GM12878 (cell line): ENCODE measurements at regions not wholly inside any gene's neighbourhood (a gene's known extent, or its start where the extent isn't known, plus 50 kb on each side); places are given as distances from the start of the nearest gene placed in this dataset.

Experiments
- ATAC-seq: fragments of 200-7000 bp; cut with Tn5 transposase; 3 replicates; pipeline ENCODE4 v1.9.1; 2020; ENCODE audit warnings: mild to moderate bottlenecking, moderate library complexity
- BruUV-seq: library from RNA; stranded (reverse); fragments of 400-500 nt; replicated peaks from 2 replicates; lab custom pipeline; 2021; lab: Mats Ljungman, UMichigan
- CTCF ChIA-PET: fragments of 300-600 bp; sonication (Branson Sonifier 250); formaldehyde crosslinking; extraction: SDS; loops from one replicate; lab custom pipeline; 2021; ENCODE audit warnings: inconsistent platforms; lab: Yijun Ruan, JAX
- POLR2A ChIA-PET: fragments of 350-600 bp; formaldehyde crosslinking; extraction: SDS; loops from one replicate; lab custom pipeline; 2021; ENCODE audit warnings: inconsistent platforms; lab: Charles Lee
- RAD21 ChIA-PET: fragments of 300-600 bp; sonication (Branson Sonifier 250); formaldehyde crosslinking; loops from one replicate; lab custom pipeline; 2023; ENCODE audit warnings: antibody characterized with exemption; ENCODE audit not compliant: unreplicated experiment; lab: Charles Lee
- SMC1A ChIA-PET: fragments of 300-600 bp; sonication (Branson Sonifier 250); formaldehyde crosslinking; loops from one replicate; lab custom pipeline; 2023; ENCODE audit not compliant: unreplicated experiment, uncharacterized antibody; lab: Charles Lee
- DNase-seq: peaks from one replicate; pipeline ENCODE4 v3.0.0-alpha.2; 2011; ENCODE audit warnings: low read depth, low spot score
- FAIRE-seq: peaks from 3 replicates; lab custom pipeline; 2011; peaks lifted over from hg19 to GRCh38; lab: Jason Lieb, UNC
- H2AFZ ChIP-seq: 2 replicates; pipeline ENCODE4 v1.6.0; 2011; ENCODE audit warnings: low read depth, low read length, control low read depth; ENCODE audit not compliant: control insufficient read depth
- H3K27ac ChIP-seq: 2 replicates; pipeline ENCODE4 v1.5.1; 2011; ENCODE audit warnings: control low read depth; ENCODE audit not compliant: control insufficient read depth, insufficient read depth
- H3K27me3 ChIP-seq, 2 experiments: replicated peaks in 1 of 2; 2 replicates each; pipeline versions ENCODE4 v1.6.0 to v1.6.1; 2011; ENCODE audit warnings: low read length in 1 of 2; ENCODE audit not compliant: control insufficient read depth in 2 of 2, insufficient read depth in 2 of 2
- H3K36me3 ChIP-seq, 2 experiments: 2 replicates each; pipeline ENCODE4 v1.5.1; 2011; ENCODE audit warnings: low read length in 1 of 2; ENCODE audit not compliant: control insufficient read depth in 2 of 2, insufficient read depth in 2 of 2
- H3K4me1 ChIP-seq: 2 replicates; pipeline ENCODE4 v1.6.1; 2011; ENCODE audit warnings: mild to moderate bottlenecking, low read length, moderate library complexity, mixed read lengths; ENCODE audit not compliant: control insufficient read depth, insufficient read depth
- H3K4me2 ChIP-seq: 2 replicates; pipeline ENCODE4 v1.6.0; 2011; ENCODE audit warnings: control low read depth; ENCODE audit not compliant: control insufficient read depth, insufficient read depth
- H3K4me3 ChIP-seq: fragments of 200-600 bp; sonication (generic); 2 replicates; pipeline ENCODE4 v1.5.1; 2016
- H3K79me2 ChIP-seq: 2 replicates; pipeline ENCODE4 v1.6.0; 2011; ENCODE audit warnings: low read length; ENCODE audit not compliant: control insufficient read depth, insufficient read depth
- H3K9ac ChIP-seq: 2 replicates; pipeline ENCODE4 v1.8.0; 2011; ENCODE audit warnings: low read length, control low read depth, mixed read lengths; ENCODE audit not compliant: control insufficient read depth, insufficient read depth
- H3K9me3 ChIP-seq: replicated peaks from 3 replicates; pipeline ENCODE4 v1.5.1; 2011; ENCODE audit warnings: mild to moderate bottlenecking, low read length; ENCODE audit not compliant: control insufficient read depth, insufficient read depth
- H4K20me1 ChIP-seq: 2 replicates; pipeline ENCODE4 v1.6.0; 2011; ENCODE audit not compliant: control insufficient read depth, insufficient read depth
- ATF3 ChIP-seq: IDR thresholded peaks from 2 replicates; pipeline ENCODE4 v1.6.1; 2011; ENCODE audit warnings: low read depth, mild to moderate bottlenecking, low read length, moderate library complexity, borderline replicate concordance; ENCODE audit errors: extremely low read depth
- CREM ChIP-seq: IDR thresholded peaks from 2 replicates; pipeline ENCODE4 v1.6.1; 2014; ENCODE audit warnings: antibody characterized with exemption, low read depth
- IRF3 ChIP-seq: fragments of 450-650 bp; IDR thresholded peaks from 2 replicates; pipeline ENCODE4 v1.6.1; 2014; ENCODE audit warnings: mild to moderate bottlenecking
- MLLT1 ChIP-seq: fragments of 450-650 bp; IDR thresholded peaks from 2 replicates; pipeline ENCODE4 v1.6.1; 2016; ENCODE audit warnings: mild to moderate bottlenecking
- NBN ChIP-seq: fragments of 450-650 bp; IDR thresholded peaks from 2 replicates; pipeline ENCODE4 v1.6.1; 2016
- POLR2A ChIP-seq: IDR thresholded peaks from 2 replicates; pipeline ENCODE4 v1.6.1; 2011; ENCODE audit warnings: low read depth, mild to moderate bottlenecking, low read length
- RAD51 ChIP-seq: fragments of 450-650 bp; IDR thresholded peaks from 2 replicates; pipeline ENCODE4 v1.6.1; 2016; ENCODE audit warnings: moderate library complexity, mild to moderate bottlenecking, inconsistent platforms
- RCOR1 ChIP-seq: conservative IDR thresholded peaks from 2 replicates; pipeline ENCODE4 v1.6.1; 2012; ENCODE audit warnings: low read depth, low read length, improper control_type of control experiment
- SMARCA5 ChIP-seq: fragments of 450-650 bp; IDR thresholded peaks from 2 replicates; pipeline ENCODE4 v1.6.1; 2017; ENCODE audit warnings: mild to moderate bottlenecking
- STAT1 ChIP-seq: fragments of 450-650 bp; conservative IDR thresholded peaks from 2 replicates; pipeline ENCODE4 v1.6.1; 2014; ENCODE audit warnings: antibody characterized with exemption, mild to moderate bottlenecking
- TCF12 ChIP-seq: IDR thresholded peaks from 2 replicates; pipeline ENCODE4 v1.6.1; 2011; ENCODE audit warnings: low read depth, mild to moderate bottlenecking, low read length
- ZBTB33 ChIP-seq: fragments of 450-650 bp; IDR thresholded peaks from 2 replicates; pipeline ENCODE4 v1.6.1; 2017; ENCODE audit warnings: mild to moderate bottlenecking
- ZBTB40 ChIP-seq: fragments of 450-650 bp; IDR thresholded peaks from 2 replicates; pipeline ENCODE4 v1.6.1; 2016; ENCODE audit warnings: mild to moderate bottlenecking, moderate library complexity, borderline replicate concordance
- ZNF24 ChIP-seq: fragments of 450-650 bp; IDR thresholded peaks from 2 replicates; pipeline ENCODE4 v1.6.1; 2017; ENCODE audit warnings: antibody characterized with exemption, mild to moderate bottlenecking
- WGBS: methylation state at CpG from one replicate; pipeline ENCODE4 v1.1.6; 2016; ENCODE audit warnings: low lambda C conversion rate; ENCODE audit not compliant: insufficient replicate concordance, insufficient coverage; ENCODE audit errors: missing lambda C conversion rate; 5-methylcytosine and 5-hydroxymethylcytosine counted together
- in situ Hi-C: fragments of 300-500 bp; cut with MboI; formaldehyde crosslinking; loops from 9 replicates; pipeline ENCODE4 v1.14.3; 2018; ENCODE audit warnings: mixed read lengths
- intact Hi-C: fragments of 100-400 bp; cut with micrococcal nuclease; formaldehyde crosslinking; loops from one replicate; pipeline ENCODE4 v1.14.2; 2022; ENCODE audit not compliant: unreplicated experiment

GRCh38 chr4:55012363-55013230 is 112.8 kb downstream of the KDR start:
- DNase-seq (no peak), ATAC-seq (no peak)
- Histone ChIP-seq H3K9ac (no peak overlapping the region), H3K79me2 (no peaks in the 10 kb centered on the region), H3K4me2 (no peak overlapping the region), H3K9me3 (no peaks in the 10 kb centered on the region), H3K4me3 (no peak overlapping the region), H3K4me1 (no peaks in the 10 kb centered on the region; the same call in 1 of the 2 replicates)
- POLR2A ChIA-PET, result no interaction called here
- CTCF ChIA-PET, result no interaction called here
- RAD21 ChIA-PET, result no interaction called here
- intact Hi-C loops, result no loop called here
- no TSS peak for BruUV-seq
- TF ChIP-seq MLLT1, result no peak
- TF ChIP-seq ATF3, result no peak
- TF ChIP-seq CREM, result no peak
- no peak for TF ChIP-seq STAT1
- no peak for TF ChIP-seq IRF3
- TF ChIP-seq ZBTB40, result no peak
- TF ChIP-seq RCOR1, result no peak
- TF ChIP-seq NBN, result no peak
- no peak for TF ChIP-seq SMARCA5
- no peak for TF ChIP-seq RAD51
- no peak for TF ChIP-seq TCF12
- no peak for TF ChIP-seq POLR2A
- no peak for TF ChIP-seq ZNF24
- TF ChIP-seq ZBTB33, result no peak
- TF ChIP-seq, all 136 proteins: peak for 0
- Histone ChIP-seq H4K20me1 (no peaks in the 10 kb centered on the region), H3K36me3 (no peaks in the 10 kb centered on the region), H3K27me3 (no peaks in the 10 kb centered on the region), H2AFZ (no peak overlapping the region), H3K27ac (no peak overlapping the region)
- no peak for FAIRE-seq
- in situ Hi-C loops, result no loop called here
- SMC1A ChIA-PET, result no interaction called here
- 25% methylated on average over 8 of the region's 8 CpGs for whole genome bisulfite sequencing
